ENCODE measurements at regions not wholly inside any gene's neighbourhood (a gene's known extent, or its start where the extent isn't known, plus 50 kb on each side); places are given as distances from the start of the nearest gene placed in this dataset.

DNA sequence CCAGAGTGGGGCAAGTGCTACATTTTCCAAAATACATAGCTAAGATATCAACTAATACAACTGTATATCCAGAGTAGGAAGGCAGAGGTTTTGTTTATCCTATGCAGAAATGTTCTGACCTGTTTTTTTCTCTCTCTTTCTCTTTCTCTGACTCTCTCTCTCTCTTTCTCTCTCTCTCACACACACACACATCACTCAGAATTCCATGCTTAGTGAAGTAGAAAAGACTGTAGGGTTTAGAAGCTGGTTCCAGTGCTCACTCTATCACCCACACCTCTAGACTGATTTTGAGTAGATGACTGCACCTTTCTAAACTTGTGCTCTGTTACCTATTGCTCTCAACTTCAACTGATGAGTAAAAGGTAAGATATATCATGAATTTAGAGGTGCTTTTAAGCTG is 356.7 kb downstream of the LRIG3 start:
- H3K9me3 ChIP-seq (ENCODE audit: control insufficient read depth in 4 of 4, insufficient read depth in 3 of 4, low read length in 3 of 4): no peaks in the 10 kb centered on the region
- H3K36me3 ChIP-seq (ENCODE audit: control insufficient read depth in 4 of 4, insufficient read depth in 4 of 4, low read length in 4 of 4): no peaks in the 10 kb centered on the region
- DNase-seq (no peak), ATAC-seq (ENCODE audit: insufficient read depth, low FRiP score) (no peak)
- no peak overlapping the region for H3K9ac ChIP-seq (ENCODE audit: insufficient read depth in 1 of 2, low read length in 2 of 2)
- H3K27ac ChIP-seq (ENCODE audit: low read depth in 1 of 2, low read length in 1 of 2): no peak overlapping the region
- H3K27me3 ChIP-seq (ENCODE audit: control insufficient read depth in 3 of 3, insufficient read depth in 3 of 3, low read length in 2 of 3): no peaks in the 10 kb centered on the region
- TF ChIP-seq, protein P1, sequence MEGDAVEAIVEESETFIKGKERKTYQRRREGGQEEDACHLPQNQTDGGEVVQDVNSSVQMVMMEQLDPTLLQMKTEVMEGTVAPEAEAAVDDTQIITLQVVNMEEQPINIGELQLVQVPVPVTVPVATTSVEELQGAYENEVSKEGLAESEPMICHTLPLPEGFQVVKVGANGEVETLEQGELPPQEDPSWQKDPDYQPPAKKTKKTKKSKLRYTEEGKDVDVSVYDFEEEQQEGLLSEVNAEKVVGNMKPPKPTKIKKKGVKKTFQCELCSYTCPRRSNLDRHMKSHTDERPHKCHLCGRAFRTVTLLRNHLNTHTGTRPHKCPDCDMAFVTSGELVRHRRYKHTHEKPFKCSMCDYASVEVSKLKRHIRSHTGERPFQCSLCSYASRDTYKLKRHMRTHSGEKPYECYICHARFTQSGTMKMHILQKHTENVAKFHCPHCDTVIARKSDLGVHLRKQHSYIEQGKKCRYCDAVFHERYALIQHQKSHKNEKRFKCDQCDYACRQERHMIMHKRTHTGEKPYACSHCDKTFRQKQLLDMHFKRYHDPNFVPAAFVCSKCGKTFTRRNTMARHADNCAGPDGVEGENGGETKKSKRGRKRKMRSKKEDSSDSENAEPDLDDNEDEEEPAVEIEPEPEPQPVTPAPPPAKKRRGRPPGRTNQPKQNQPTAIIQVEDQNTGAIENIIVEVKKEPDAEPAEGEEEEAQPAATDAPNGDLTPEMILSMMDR (IDR thresholded peaks at IDR 0.05; ENCODE audit: control extremely low read depth, extremely low read depth): no peak
- H3K4me1 ChIP-seq (ENCODE audit: control insufficient read depth in 5 of 5, insufficient read depth in 5 of 5, low read length in 5 of 5): no peaks in the 10 kb centered on the region
- no peak overlapping the region for H3K4me3 ChIP-seq

DNA sequence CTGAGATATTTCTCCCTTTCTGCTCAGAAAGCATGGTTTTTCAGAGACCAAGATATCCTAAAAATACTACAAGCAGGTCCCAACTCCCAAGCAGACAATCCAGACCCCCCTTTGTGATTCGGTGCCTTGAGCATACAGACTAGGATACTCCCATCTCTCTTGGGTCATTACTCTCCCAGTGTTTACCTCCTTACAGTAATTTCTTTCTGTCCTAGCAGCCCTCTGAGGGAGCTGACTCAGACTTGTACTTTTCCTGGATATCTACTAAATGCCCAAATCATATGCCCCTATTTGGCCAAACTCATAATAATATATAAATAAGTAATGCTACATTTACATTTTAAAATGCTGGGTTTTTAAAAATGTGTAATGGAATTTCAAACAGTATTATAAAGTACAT is 355.6 kb downstream of the LRIG3 start:
- no peak overlapping the region for H3K4me3 ChIP-seq
- H3K36me3 ChIP-seq (ENCODE audit: control insufficient read depth in 4 of 4, insufficient read depth in 4 of 4, low read length in 4 of 4): no peaks in the 10 kb centered on the region
- no peak for DNase-seq
- H3K9ac ChIP-seq (ENCODE audit: insufficient read depth in 1 of 2, low read length in 2 of 2): no peak overlapping the region
- no peak overlapping the region for H3K27ac ChIP-seq (ENCODE audit: low read depth in 1 of 2, low read length in 1 of 2)
- no peak for ATAC-seq (ENCODE audit: insufficient read depth, low FRiP score)
- H3K4me1 ChIP-seq (ENCODE audit: control insufficient read depth in 5 of 5, insufficient read depth in 5 of 5, low read length in 5 of 5): no peaks in the 10 kb centered on the region
- no peaks in the 10 kb centered on the region for H3K27me3 ChIP-seq (ENCODE audit: control insufficient read depth in 3 of 3, insufficient read depth in 3 of 3, low read length in 2 of 3)
- WGBS, 2 donors: 72 to 78% methylated on average over 1 of the region's 1 CpG
- no peaks in the 10 kb centered on the region for H3K9me3 ChIP-seq (ENCODE audit: control insufficient read depth in 4 of 4, insufficient read depth in 3 of 4, low read length in 3 of 4)
- TF ChIP-seq, protein P1 (IDR thresholded peaks at IDR 0.05; ENCODE audit: control extremely low read depth, extremely low read depth): no peak

GRCh38 chr12:58566599-58566998 is 353.7 kb downstream of the LRIG3 start:
- Histone ChIP-seq H3K36me3 (ENCODE audit: control insufficient read depth in 4 of 4, insufficient read depth in 4 of 4, low read length in 4 of 4) (no peaks in the 10 kb centered on the region), H3K9ac (ENCODE audit: insufficient read depth in 1 of 2, low read length in 2 of 2) (no peak overlapping the region), H3K27ac (ENCODE audit: low read depth in 1 of 2, low read length in 1 of 2) (no peak overlapping the region), H3K4me3 (no peak overlapping the region), H3K4me1 (ENCODE audit: control insufficient read depth in 5 of 5, insufficient read depth in 5 of 5, low read length in 5 of 5) (no peaks in the 10 kb centered on the region), H3K27me3 (ENCODE audit: control insufficient read depth in 3 of 3, insufficient read depth in 3 of 3, low read length in 2 of 3) (no peaks in the 10 kb centered on the region), H3K9me3 (ENCODE audit: control insufficient read depth in 4 of 4, insufficient read depth in 3 of 4, low read length in 3 of 4) (no peaks in the 10 kb centered on the region)
- TF ChIP-seq, protein P1 (IDR thresholded peaks at IDR 0.05; ENCODE audit: control extremely low read depth, extremely low read depth): no peak
- 87 to 93% methylated on average over 3 of the region's 3 CpGs for WGBS, 2 donors
- ATAC-seq (ENCODE audit: insufficient read depth, low FRiP score): no peak
- DNase-seq: no peak

GRCh38 chr12:58567189-58567588 is 353.1 kb downstream of the LRIG3 start:
- DNase-seq (no peak), ATAC-seq (ENCODE audit: insufficient read depth, low FRiP score) (no peak)
- Histone ChIP-seq H3K4me3 (no peak overlapping the region), H3K9me3 (ENCODE audit: control insufficient read depth in 4 of 4, insufficient read depth in 3 of 4, low read length in 3 of 4) (no peaks in the 10 kb centered on the region), H3K27ac (ENCODE audit: low read depth in 1 of 2, low read length in 1 of 2) (no peak overlapping the region), H3K9ac (ENCODE audit: insufficient read depth in 1 of 2, low read length in 2 of 2) (no peak overlapping the region), H3K27me3 (ENCODE audit: control insufficient read depth in 3 of 3, insufficient read depth in 3 of 3, low read length in 2 of 3) (no peaks in the 10 kb centered on the region), H3K4me1 (ENCODE audit: control insufficient read depth in 5 of 5, insufficient read depth in 5 of 5, low read length in 5 of 5) (no peaks in the 10 kb centered on the region), H3K36me3 (ENCODE audit: control insufficient read depth in 4 of 4, insufficient read depth in 4 of 4, low read length in 4 of 4) (no peaks in the 10 kb centered on the region)
- TF ChIP-seq, protein P1 (IDR thresholded peaks at IDR 0.05; ENCODE audit: control extremely low read depth, extremely low read depth): no peak
- WGBS, 2 donors: 93 to 98% methylated on average over 1 of the region's 1 CpG

Data from lung (tissue), 11 donors.